DND-41 (cell line): ENCODE measurements at regions not wholly inside any gene's neighbourhood (a gene's known extent, or its start where the extent isn't known, plus 50 kb on each side); places are given as distances from the start of the nearest gene placed in this dataset.

Experiments used
- ATAC-seq: fragments of 200-7000 bp; cut with Tn5 transposase; 3 replicates; pipeline ENCODE4 v1.9.1; 2021; ENCODE audit warnings: low read depth; ENCODE audit not compliant: insufficient read depth
- DNase-seq: peaks from one replicate; pipeline ENCODE4 v3.0.0-alpha.2; 2020
- H2AFZ ChIP-seq: 2 replicates; pipeline ENCODE4 v1.6.0; 2012; ENCODE audit warnings: low read depth, low read length
- H3K27ac ChIP-seq: 2 replicates; pipeline ENCODE4 v1.5.1; 2012; ENCODE audit warnings: low read length, inconsistent platforms
- H3K27me3 ChIP-seq: fragments of 200-600 bp; sonication (generic); 2 replicates; pipeline ENCODE4 v1.6.0; 2012; ENCODE audit warnings: low read length, mild to moderate bottlenecking, inconsistent platforms; ENCODE audit not compliant: insufficient read depth, poor library complexity
- H3K36me3 ChIP-seq: 2 replicates; pipeline ENCODE4 v1.5.1; 2012; ENCODE audit warnings: low read length, inconsistent platforms; ENCODE audit not compliant: insufficient read depth
- H3K4me1 ChIP-seq: 2 replicates; pipeline ENCODE4 v1.5.1; 2012; ENCODE audit warnings: mild to moderate bottlenecking, low read length; ENCODE audit not compliant: insufficient read depth
- H3K4me2 ChIP-seq: 2 replicates; pipeline ENCODE4 v1.6.0; 2012; ENCODE audit warnings: mild to moderate bottlenecking, moderate library complexity, low read length, inconsistent platforms; ENCODE audit not compliant: insufficient read depth
- H3K4me3 ChIP-seq, 2 experiments: fragments of 200-600 bp in 1 of 2; shearing (Covaris generic) in 1 of 2; 2 replicates each; pipeline ENCODE4 v1.5.1; 2012 to 2016; ENCODE audit warnings: inconsistent platforms in 2 of 2, low read length in 2 of 2, mild to moderate bottlenecking in 2 of 2, low read depth in 1 of 2, moderate library complexity in 1 of 2
- H3K79me2 ChIP-seq: 2 replicates; pipeline ENCODE4 v1.6.0; 2012; ENCODE audit warnings: low read length, inconsistent platforms; ENCODE audit not compliant: insufficient read depth
- H3K9ac ChIP-seq: 2 replicates; pipeline ENCODE4 v1.6.0; 2012; ENCODE audit warnings: low read depth, mild to moderate bottlenecking, inconsistent platforms, low read length, moderate library complexity
- H3K9me3 ChIP-seq: 2 replicates; pipeline ENCODE4 v1.5.1; 2012; ENCODE audit warnings: low read length, moderate library complexity, mild to moderate bottlenecking, inconsistent platforms; ENCODE audit not compliant: insufficient read depth, severe bottlenecking
- H4K20me1 ChIP-seq: 2 replicates; pipeline ENCODE4 v1.6.0; 2012; ENCODE audit warnings: low read length; ENCODE audit not compliant: insufficient read depth
- CTCF ChIP-seq: IDR thresholded peaks from 2 replicates; pipeline ENCODE4 v1.5.1; 2012; ENCODE audit warnings: borderline replicate concordance, low read length, moderate library complexity, mild to moderate bottlenecking; ENCODE audit not compliant: poor library complexity, severe bottlenecking; ENCODE audit errors: extremely low read depth
- EZH2 ChIP-seq: IDR thresholded peaks from 3 replicates; pipeline ENCODE4 v1.6.1; 2012; ENCODE audit warnings: borderline replicate concordance, low read depth, mild to moderate bottlenecking, moderate library complexity, low read length, inconsistent platforms; ENCODE audit not compliant: severe bottlenecking

- no peak overlapping the region for H3K27ac ChIP-seq
- H3K9ac ChIP-seq, result no peak overlapping the region
- 0 out of 3 replicates have a peak, but pooled peaks have one; percentile 42 for ATAC-seq
- H3K4me3 ChIP-seq, result no peak overlapping the region
- H4K20me1 ChIP-seq, result no peaks in the 10 kb centered on the region
- H3K4me2 ChIP-seq, result no peak overlapping the region
- no peaks in the 10 kb centered on the region for H3K4me1 ChIP-seq
- H3K79me2 ChIP-seq, result no peaks in the 10 kb centered on the region
- DNase-seq, result no peak
- no peaks in the 10 kb centered on the region for H3K36me3 ChIP-seq
- H2AFZ ChIP-seq, result no peak overlapping the region
- no peaks in the 10 kb centered on the region for H3K9me3 ChIP-seq
- TF ChIP-seq EZH2 (no peak), CTCF (peak; percentile 49)
- H3K27me3 ChIP-seq, result no peaks in the 10 kb centered on the region
These were observed 85.2 kb downstream of the TBX19 start for GRCh38 chr1:168365719-168366479.
